GM18505 (cell line): ENCODE measurements at regions not wholly inside any gene's neighbourhood (a gene's known extent, or its start where the extent isn't known, plus 50 kb on each side); places are given as distances from the start of the nearest gene placed in this dataset.

Experiments
- ATAC-seq: cut with Tn5 transposase; IDR thresholded peaks from one replicate; pipeline ENCODE4 v1.9.1; 2021; ENCODE audit not compliant: unreplicated experiment
- POLR2A ChIP-seq: IDR thresholded peaks from 4 replicates; pipeline ENCODE4 v1.6.1; 2011; ENCODE audit warnings: borderline replicate concordance; ENCODE audit not compliant: insufficient read depth, insufficient read length; ENCODE audit errors: extremely low read depth

GRCh38 chr13:109494925-109495369 is 291.4 kb downstream of the IRS2 start:
- no peak for TF ChIP-seq POLR2A
- no peak for ATAC-seq

GRCh38 chr13:109485136-109485794 is 301.1 kb downstream of the IRS2 start:
- no peak for TF ChIP-seq POLR2A

GRCh38 chr13:109483284-109483683 is 303.1 kb downstream of the IRS2 start:
- ATAC-seq: no peak
- no peak for TF ChIP-seq POLR2A

More at GRCh38 chr13:109485136-109485794, 301.1 kb downstream of the IRS2 start:
- ATAC-seq: no peak

GRCh38 chr13:109481040-109481439 is 305.3 kb downstream of the IRS2 start:
- TF ChIP-seq POLR2A: no peak
- no peak for ATAC-seq

GRCh38 chr13:109480011-109480955 is 306.1 kb downstream of the IRS2 start:
- ATAC-seq: no peak
- TF ChIP-seq POLR2A: no peak

- TF ChIP-seq POLR2A: no peak
- ATAC-seq: no peak
Observed at GRCh38 chr13:109479534-109479933, 306.8 kb downstream of the IRS2 start.

- TF ChIP-seq POLR2A: no peak
- no peak for ATAC-seq
Observed at GRCh38 chr13:109476001-109476400, 310.4 kb downstream of the IRS2 start.

GRCh38 chr13:109468123-109468522 is 318.3 kb downstream of the IRS2 start:
- no peak for TF ChIP-seq POLR2A
- ATAC-seq: no peak

- no peak for TF ChIP-seq POLR2A
- ATAC-seq: no peak
Observed at GRCh38 chr13:109465148-109465547, 321.2 kb downstream of the IRS2 start.

- no peak for ATAC-seq
- TF ChIP-seq POLR2A: no peak
Observed at GRCh38 chr13:109454167-109454917, 332.0 kb downstream of the IRS2 start.

- TF ChIP-seq POLR2A: no peak
Observed at GRCh38 chr13:109451726-109452125, 334.7 kb downstream of the IRS2 start.

GRCh38 chr13:109448629-109449028 is 337.8 kb downstream of the IRS2 start:
- TF ChIP-seq POLR2A: no peak
- ATAC-seq: no peak

More at GRCh38 chr13:109451726-109452125, 334.7 kb downstream of the IRS2 start:
- no peak for ATAC-seq

- ATAC-seq: no peak
- TF ChIP-seq POLR2A: no peak
Observed at GRCh38 chr13:109447667-109448066, 338.7 kb downstream of the IRS2 start.
